ENCODE measurements at regions not wholly inside any gene's neighbourhood (a gene's known extent, or its start where the extent isn't known, plus 50 kb on each side); places are given as distances from the start of the nearest gene placed in this dataset.

DNA sequence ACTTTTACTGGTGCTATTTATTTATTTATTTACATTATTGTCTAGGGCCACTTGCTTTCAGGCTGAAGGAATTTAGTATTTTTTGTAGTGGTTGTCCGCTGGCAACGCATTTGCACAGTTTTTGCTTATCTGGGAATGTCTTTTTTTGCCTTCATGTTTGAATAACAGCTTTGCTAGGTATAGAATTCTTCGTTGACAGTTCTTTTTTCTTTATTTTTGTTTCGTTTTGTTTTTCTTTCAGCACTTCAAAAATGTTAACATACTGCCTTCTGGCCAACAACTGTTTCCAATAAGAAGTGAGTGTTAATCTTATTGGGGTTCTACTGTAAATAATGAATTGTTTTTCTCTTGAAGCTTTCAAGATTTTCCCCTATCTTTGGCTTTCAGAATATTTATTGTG is 252.7 kb upstream of the TARS1 start:
- CTCF ChIA-PET: interaction anchor here (0.5 kb wide), 1 partner anchor 1529 kb away, joined by 6 read pairs; no protein-coding TSS in a partner anchor
- H3K9me3 Mint-ChIP-seq (ENCODE audit: low read depth, unreplicated experiment): peaks cover 2% of the 10 kb centered on the region
- no peaks in the 10 kb centered on the region for H3K27me3 Mint-ChIP-seq (ENCODE audit: unreplicated experiment)
- no peak overlapping the region for H3K27ac Mint-ChIP-seq (ENCODE audit: unreplicated experiment)
- no peak overlapping the region for H3K4me3 Mint-ChIP-seq (ENCODE audit: low read depth, unreplicated experiment)
- intact Hi-C loops (cut with micrococcal nuclease; ENCODE audit: unreplicated experiment): loop anchor here (10.0 kb wide), 1 partner anchor 263 kb away; no protein-coding TSS in a partner anchor
- BruUV-seq (replicated peaks): no TSS peak
- no peaks in the 10 kb centered on the region for H3K36me3 Mint-ChIP-seq (ENCODE audit: insufficient read depth, unreplicated experiment)
- DNase-seq: no peak
- peaks cover 8% of the 10 kb centered on the region for H3K4me1 Mint-ChIP-seq (ENCODE audit: low read depth, unreplicated experiment)
- TF ChIP-seq CTCF (IDR thresholded peaks at IDR 0.05; ENCODE audit: unreplicated experiment): no peak

DNA sequence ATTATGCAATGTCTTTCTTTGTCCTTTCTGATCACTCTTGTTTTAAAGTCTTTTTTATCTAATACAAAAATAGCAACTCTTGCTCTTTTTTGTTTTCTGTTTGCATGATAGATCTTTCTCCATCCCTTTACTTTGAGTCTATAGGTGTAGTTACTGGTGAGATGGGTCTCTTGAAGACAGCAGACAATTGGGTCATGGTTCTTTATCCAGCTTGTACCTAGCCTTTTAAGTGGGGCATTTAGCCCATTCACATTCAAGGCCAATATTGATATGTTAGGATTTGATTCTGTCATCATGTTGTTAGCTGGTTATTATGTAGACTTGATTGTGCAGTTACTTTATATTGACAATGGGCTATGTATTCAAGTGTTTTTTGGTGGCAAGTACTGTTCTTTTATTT is 245.9 kb upstream of the TARS1 start:
- Mint-ChIP-seq H3K4me3 (ENCODE audit: low read depth, unreplicated experiment) (no peak overlapping the region), H3K4me1 (ENCODE audit: low read depth, unreplicated experiment) (peaks cover 9% of the 10 kb centered on the region), H3K27ac (ENCODE audit: unreplicated experiment) (no peak overlapping the region), H3K36me3 (ENCODE audit: insufficient read depth, unreplicated experiment) (no peaks in the 10 kb centered on the region), H3K27me3 (ENCODE audit: unreplicated experiment) (no peaks in the 10 kb centered on the region), H3K9me3 (ENCODE audit: low read depth, unreplicated experiment) (no peaks in the 10 kb centered on the region)
- TF ChIP-seq CTCF (IDR thresholded peaks at IDR 0.05; ENCODE audit: unreplicated experiment): no peak
- CTCF ChIA-PET: interaction anchor here (0.6 to 0.7 kb wide), 2 partner anchors 24 to 200 kb away, joined by 3 read pairs; no protein-coding TSS in a partner anchor
- no TSS peak for BruUV-seq (replicated peaks)
- intact Hi-C loops (cut with micrococcal nuclease; ENCODE audit: unreplicated experiment): no loop called here
- DNase-seq: no peak

- Mint-ChIP-seq H3K27me3 (ENCODE audit: unreplicated experiment) (no peaks in the 10 kb centered on the region), H3K36me3 (ENCODE audit: insufficient read depth, unreplicated experiment) (no peaks in the 10 kb centered on the region), H3K4me3 (ENCODE audit: low read depth, unreplicated experiment) (no peak overlapping the region), H3K9me3 (ENCODE audit: low read depth, unreplicated experiment) (no peaks in the 10 kb centered on the region), H3K27ac (ENCODE audit: unreplicated experiment) (no peak overlapping the region), H3K4me1 (ENCODE audit: low read depth, unreplicated experiment) (peaks cover 9% of the 10 kb centered on the region)
- CTCF ChIA-PET: interaction anchor here (0.6 to 0.7 kb wide), 2 partner anchors 23 to 201 kb away, joined by 3 read pairs; no protein-coding TSS in a partner anchor
- DNase-seq: no peak
- no peak for TF ChIP-seq CTCF (IDR thresholded peaks at IDR 0.05; ENCODE audit: unreplicated experiment)
- BruUV-seq (replicated peaks): no TSS peak
- intact Hi-C loops (cut with micrococcal nuclease; ENCODE audit: unreplicated experiment): no loop called here
These were observed 245.2 kb upstream of the TARS1 start for GRCh38 chr5:33195431-33196165.

GRCh38 chr5:33198836-33199235 is 241.9 kb upstream of the TARS1 start:
- Mint-ChIP-seq H3K27me3 (ENCODE audit: unreplicated experiment) (no peaks in the 10 kb centered on the region), H3K4me3 (ENCODE audit: low read depth, unreplicated experiment) (no peak overlapping the region), H3K36me3 (ENCODE audit: insufficient read depth, unreplicated experiment) (no peaks in the 10 kb centered on the region), H3K4me1 (ENCODE audit: low read depth, unreplicated experiment) (peaks cover 9% of the 10 kb centered on the region), H3K27ac (ENCODE audit: unreplicated experiment) (no peak overlapping the region), H3K9me3 (ENCODE audit: low read depth, unreplicated experiment) (no peaks in the 10 kb centered on the region)
- CTCF ChIA-PET: no interaction called here
- BruUV-seq (replicated peaks): no TSS peak
- intact Hi-C loops (cut with micrococcal nuclease; ENCODE audit: unreplicated experiment): no loop called here
- no peak for DNase-seq
- TF ChIP-seq CTCF (IDR thresholded peaks at IDR 0.05; ENCODE audit: unreplicated experiment): no peak
